ENCODE measurements at regions not wholly inside any gene's neighbourhood (a gene's known extent, or its start where the extent isn't known, plus 50 kb on each side); places are given as distances from the start of the nearest gene placed in this dataset.

DNA sequence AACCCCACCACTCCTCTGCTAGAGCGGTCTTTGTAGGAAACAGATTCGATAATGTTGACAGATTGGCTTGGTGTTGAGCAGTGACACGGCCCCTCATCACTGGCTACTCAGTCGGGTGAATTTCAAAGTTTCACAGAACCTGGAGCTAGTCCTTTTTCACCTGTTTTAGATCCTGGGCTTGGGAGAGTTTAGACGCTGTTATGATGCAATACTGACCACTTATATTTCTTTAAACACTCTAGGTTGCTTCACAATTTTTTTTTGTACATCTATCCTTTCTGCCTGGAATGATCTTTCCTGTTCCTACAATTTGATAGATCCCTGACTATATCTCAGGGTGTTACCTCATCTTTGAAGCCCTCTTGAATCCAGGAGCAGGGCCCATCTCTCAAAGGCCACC is 97.1 kb upstream of the ATP10A start:
- TF ChIP-seq, protein P1, sequence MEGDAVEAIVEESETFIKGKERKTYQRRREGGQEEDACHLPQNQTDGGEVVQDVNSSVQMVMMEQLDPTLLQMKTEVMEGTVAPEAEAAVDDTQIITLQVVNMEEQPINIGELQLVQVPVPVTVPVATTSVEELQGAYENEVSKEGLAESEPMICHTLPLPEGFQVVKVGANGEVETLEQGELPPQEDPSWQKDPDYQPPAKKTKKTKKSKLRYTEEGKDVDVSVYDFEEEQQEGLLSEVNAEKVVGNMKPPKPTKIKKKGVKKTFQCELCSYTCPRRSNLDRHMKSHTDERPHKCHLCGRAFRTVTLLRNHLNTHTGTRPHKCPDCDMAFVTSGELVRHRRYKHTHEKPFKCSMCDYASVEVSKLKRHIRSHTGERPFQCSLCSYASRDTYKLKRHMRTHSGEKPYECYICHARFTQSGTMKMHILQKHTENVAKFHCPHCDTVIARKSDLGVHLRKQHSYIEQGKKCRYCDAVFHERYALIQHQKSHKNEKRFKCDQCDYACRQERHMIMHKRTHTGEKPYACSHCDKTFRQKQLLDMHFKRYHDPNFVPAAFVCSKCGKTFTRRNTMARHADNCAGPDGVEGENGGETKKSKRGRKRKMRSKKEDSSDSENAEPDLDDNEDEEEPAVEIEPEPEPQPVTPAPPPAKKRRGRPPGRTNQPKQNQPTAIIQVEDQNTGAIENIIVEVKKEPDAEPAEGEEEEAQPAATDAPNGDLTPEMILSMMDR (IDR thresholded peaks at IDR 0.05; ENCODE audit: insufficient read depth, low read length): no peak
- no peak for TF ChIP-seq POLR2AphosphoS5 (IDR thresholded peaks at IDR 0.05; ENCODE audit: low read depth)
- TF ChIP-seq SPI1 (IDR thresholded peaks at IDR 0.05; ENCODE audit: borderline replicate concordance, low read depth): no peak

Data from HL-60 (cell line).